HG03159 (cell line): ENCODE measurements at regions not wholly inside any gene's neighbourhood (a gene's known extent, or its start where the extent isn't known, plus 50 kb on each side); places are given as distances from the start of the nearest gene placed in this dataset.
A peak's percentile ranks its signal among the peaks of the same experiment; 100 is the strongest.

Experiments used
- ATAC-seq: cut with Tn5 transposase; IDR thresholded peaks from one replicate; pipeline ENCODE4 v1.9.1; 2021; ENCODE audit warnings: mild to moderate bottlenecking, moderate library complexity; ENCODE audit not compliant: unreplicated experiment

DNA sequence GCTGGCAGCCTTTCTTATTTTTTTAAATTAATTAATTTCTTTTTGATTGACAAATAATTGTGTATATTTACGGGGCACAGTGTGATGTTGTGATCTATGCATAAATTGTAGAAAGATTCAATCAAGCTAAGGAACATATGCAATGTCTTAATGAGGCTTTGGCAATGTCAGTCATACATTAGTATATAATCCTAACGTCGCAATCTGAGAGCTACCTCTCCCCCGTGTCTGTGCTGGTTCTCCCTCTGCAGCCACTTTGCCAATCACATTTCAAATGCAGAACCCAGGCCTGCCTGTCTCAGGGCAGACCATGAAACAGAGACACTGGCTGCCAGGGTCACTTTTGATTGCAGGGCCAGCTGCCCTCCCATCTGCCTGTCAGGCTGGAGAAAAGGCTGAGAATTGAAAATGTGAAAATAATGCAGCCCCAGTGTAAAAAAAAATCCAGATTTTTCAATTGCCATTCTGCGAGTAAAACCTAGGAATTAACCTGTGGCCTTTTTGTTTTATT, 56.3 kb downstream of the SLC24A2 start:
- no peak for ATAC-seq

DNA sequence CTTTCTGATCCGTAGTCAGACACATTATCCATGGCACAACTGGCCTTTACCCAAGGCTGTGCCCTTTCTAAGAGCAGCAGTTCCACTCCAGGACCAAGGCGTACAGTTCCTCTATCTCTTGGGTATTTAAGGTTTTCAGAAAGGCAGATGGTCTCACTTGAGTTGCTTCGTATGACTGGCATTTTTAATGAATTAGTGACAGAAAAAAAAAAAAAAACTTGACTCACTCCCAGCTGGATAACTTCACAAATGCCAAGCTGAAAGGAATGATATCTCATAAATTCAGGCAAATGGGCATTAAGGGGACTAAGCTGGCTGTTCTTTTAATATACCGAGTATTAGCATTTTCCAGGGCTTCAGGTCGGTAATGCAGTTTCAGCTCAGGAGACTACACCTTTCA, 60.7 kb downstream of the SLC24A2 start:
- no peak for ATAC-seq

DNA sequence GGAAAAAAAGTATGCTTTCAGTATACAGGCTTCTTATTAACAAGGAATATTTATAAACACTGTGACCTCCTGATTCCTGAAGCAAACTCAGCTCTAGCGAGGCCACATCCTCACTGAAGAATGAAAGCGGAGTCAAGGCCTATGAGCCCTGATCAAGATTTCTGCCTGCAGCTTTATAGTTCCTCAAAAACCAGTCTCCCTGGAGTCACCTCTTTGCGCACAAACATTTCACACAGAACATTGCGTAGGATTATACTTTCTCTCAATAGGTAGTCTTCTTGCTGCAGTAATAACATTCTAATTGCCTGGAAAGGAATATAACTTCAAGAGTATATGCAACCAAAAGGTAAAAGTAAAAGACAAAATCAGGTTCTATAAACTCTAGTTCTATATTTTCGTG, 62.9 kb downstream of the SLC24A2 start:
- ATAC-seq, result no peak

DNA sequence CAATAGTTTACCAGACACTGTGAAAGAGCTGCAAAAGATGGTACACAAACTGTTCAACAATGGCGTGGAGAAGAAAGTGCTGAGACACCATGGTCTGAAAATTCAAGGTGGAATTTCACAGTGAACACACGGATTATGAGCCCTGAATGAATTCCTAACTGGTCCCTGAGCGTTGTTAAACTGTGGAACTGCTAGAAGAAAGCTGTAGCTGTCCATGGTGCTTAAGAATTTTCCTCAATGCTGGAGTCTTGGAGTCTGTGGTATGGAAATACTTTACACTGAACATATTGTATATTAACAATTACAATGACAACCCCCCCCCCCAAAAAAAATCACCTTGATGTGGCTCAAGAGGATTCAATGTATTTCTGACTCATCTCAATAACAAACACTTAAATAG, 68.5 kb downstream of the SLC24A2 start:
- no peak for ATAC-seq

DNA sequence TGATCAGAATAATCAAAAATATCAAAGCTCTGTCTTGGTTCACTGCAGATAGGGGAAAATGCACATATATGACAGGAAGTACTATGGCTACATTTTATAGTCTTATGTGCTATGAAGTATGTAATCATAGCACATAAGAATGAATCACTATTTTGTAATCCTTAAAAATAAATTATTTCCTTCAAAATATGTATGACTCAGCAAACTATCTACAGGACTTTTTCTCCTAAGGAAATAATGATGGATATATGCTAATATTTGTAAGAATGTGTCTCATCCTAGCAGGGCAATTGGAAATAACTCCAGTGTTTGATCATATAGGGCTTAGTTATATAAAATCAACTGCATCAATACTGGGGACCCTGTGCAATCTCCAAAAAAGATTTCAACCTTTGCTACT, 85.1 kb downstream of the SLC24A2 start:
- ATAC-seq, result no peak

DNA sequence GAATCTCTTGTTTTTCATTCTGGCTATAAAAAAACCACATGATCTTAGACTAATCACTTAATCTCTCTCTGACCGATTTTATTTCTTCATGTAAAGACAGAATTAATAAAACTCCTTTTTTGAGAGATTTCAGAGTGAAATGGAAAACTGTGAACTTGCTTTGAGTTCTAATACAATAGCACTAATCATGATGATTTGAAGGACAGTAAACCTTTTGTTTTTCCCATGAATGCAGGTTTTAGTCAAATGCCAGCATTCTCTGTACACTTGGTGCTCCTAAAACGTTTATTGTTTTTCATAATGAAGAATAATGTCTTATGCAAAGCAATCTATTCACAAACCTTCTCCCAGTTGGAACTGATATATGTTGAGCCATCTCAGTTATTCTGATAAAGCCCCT, 86.8 kb downstream of the SLC24A2 start:
- no peak for ATAC-seq

DNA sequence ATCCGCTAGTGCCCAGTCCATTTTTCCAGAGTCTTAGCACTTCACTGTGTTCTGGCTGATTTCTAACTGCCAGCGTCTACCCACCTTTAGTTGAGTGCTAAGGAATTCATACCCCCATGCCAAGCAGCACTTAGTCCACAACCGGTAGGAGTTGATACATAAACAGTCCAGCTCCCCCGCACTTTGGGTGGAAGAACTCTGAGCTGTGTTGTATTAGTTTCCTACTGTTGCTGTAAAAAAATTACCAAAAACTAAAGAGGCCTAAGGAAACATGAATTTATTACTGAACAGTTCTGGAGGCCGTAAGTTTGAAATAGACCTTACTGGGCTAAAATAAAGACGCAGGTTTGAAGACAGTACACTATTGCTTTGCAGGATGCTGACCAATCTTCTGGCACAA, 87.6 kb downstream of the SLC24A2 start:
- ATAC-seq, result no peak

DNA sequence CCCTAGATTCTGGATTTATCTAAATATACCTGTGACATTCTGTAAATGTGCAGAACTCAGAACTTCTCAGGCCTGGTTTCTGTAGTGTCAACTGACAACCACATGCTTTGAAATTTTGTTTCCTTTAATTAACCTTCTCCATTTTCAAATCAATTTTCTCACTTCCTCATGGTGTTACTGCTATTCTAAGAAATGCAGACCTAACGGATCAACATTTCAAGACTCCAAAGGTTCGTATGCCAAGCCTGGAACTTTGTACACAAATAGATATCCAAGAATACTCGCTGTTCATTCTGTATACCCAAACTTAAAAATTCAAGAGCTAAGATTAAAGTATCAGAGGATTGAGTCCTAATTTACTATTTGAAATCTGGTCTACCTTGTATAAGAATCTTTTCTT, 88.1 kb downstream of the SLC24A2 start:
- ATAC-seq, result no peak

DNA sequence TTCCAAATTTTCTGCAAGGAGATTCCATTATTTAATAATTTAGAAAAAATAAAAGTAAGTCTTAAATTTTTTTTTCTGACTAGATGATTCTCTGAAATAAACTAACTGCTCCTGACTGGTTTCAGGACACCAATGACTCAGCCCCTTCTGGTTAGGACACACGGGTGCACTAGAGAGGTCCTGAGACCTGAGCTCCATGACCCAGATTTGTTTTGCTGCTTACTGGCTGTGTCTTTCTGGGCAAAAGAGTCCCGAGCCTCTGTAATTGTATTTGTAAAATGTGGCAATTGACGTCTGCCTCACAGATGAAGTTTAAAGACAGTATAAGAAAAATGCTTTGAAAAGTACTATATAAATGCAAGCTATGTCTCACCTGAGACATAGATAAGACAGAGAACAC, 89.1 kb downstream of the SLC24A2 start:
- no peak for ATAC-seq

DNA sequence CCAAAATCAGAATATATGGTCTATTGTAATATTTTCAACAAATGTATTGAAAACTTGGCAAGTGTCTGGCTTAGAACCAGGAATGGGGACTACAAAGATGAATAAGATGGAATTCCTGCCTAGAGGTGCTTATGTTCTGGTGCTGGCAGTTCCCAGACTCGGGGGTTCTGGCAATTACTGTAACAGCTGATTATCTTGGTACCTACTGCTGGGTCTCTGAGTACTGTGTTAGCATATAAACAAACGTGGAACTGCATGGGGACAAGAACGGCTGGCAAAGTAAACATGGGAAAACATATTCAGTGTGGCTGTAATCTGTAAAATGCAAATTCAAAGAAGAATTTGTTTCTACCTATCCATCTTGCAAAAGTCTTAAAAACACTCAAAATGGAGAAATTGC, 89.9 kb downstream of the SLC24A2 start:
- ATAC-seq, result no peak

DNA sequence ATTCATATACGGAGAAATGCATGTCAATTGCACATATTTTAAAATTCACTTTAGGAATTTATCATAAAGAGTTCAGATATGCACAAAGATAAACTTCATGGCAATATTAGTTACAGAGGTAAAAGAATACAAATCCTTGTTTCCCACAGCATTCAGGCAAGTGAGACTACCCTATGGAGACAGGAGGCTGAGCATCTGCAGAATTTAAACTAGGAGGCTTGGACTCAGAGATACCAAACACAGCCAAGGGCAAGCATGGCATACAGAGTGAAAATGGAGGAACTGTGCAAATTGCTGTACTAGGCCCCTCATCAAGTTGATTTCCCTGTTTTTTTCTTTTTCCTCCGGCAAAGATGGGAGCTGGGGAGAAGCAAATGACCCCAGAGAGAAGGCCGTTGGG, 94.2 kb downstream of the SLC24A2 start:
- no peak for ATAC-seq

DNA sequence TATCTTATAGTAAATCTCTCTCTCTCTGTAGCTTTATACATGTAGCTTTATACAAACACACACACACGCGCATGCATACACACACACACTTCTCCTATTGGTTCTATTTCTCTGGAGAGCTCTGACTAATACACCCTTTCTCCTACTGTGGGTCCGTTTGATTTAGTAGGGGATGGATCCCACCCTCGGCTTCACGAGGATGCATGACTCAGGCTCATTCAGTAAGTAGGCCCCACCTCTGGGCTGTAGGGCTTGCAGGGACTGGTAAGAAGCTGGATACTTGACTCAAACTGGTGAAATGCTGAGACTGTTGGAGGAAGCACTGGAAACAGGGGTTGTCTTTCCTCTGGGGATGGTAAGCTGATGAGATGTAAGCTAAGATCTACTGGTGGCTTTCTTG, 98.7 kb downstream of the SLC24A2 start:
- ATAC-seq, result no peak

DNA sequence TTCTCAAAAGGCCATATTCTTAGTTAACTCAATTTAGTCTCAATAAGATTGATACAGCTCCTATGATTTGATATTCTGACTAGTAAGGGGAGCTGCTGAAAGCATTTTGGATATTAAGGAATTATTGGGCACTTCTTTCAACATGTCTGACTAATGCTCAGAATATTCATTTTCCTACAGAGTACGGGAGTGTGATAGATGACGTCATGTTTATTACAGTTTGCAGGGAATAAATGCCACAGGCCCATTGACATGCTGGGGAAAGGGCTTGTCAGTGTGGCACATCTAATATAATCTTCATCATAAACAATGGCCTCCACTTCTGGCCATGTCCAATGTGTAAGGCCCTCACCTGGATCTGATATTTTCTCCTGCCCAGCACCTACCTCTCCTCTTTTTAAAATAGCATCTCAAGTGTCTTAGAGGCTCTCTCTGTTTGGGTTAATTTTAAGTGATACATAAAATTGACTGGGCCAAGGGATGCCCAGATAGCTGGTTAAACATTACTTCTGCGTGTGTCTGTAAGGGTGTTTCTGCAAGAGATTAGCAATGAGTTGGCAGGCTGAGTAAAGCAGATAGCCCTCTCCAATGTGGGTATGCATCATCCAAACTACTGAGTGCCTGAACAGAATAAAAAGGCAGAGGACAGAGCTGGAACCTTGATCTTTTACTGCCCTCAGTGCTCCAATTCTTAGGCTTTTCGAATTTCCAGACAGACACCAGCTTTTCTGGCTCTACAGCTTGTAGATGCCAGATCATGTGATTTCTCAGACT, 99.3 kb downstream of the SLC24A2 start:
- no peak for ATAC-seq

DNA sequence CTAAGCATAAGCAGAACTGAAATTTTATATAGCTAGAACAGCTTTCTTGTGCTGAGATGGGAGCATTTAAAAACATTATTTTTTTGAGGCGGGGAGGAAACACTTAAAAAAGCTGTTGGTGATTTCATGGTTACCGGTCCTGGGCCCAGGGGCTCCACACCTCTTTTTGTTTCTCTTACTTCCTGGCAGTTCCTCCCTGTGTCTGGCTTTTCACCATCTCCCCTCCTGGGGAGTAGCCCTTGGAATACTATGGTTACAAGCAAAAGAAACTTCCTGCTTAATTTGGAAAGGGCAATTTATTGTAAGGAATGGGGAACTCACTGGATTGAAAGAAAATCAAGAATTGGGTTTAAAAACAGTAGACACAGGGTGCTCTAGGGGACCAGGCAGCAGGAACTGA, 105.1 kb downstream of the SLC24A2 start:
- no peak for ATAC-seq

DNA sequence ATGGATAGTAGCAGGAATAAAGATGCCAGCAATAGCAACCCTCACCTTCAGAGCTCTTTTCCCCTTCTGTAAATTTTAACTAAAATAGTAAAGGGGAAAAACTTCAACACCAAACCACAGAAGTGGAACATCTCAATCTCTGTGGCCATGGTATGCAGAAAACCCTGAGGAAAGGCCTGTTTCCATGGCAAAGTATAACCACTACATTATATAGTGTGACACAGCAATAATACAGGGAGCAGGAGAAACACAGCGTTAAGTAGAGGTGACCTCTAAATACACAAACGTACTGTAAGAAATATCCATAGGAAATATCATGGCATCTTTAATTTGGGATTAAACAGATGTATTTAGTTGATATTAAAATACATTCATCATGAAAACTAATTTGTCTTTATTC, 106.4 kb downstream of the SLC24A2 start:
- no peak for ATAC-seq

DNA sequence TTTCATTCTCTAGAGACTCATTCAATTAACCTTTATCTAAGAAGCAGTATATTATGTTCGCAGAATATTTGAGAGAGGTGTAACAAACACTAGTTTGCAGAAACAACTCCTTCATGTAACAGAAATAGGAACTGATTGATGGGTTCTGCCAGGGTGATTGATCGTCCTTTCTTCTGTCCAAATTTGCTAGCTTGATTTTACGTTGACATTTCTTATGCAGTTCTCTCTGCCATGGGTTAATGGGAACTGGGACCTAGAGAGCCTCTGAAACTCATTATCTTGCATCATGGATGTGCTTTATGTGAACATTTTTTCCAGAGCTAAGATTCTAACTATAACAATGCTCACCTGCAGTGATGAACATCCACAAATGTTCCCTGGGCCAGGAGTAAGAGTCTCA, 107.0 kb downstream of the SLC24A2 start:
- ATAC-seq, result no peak

DNA sequence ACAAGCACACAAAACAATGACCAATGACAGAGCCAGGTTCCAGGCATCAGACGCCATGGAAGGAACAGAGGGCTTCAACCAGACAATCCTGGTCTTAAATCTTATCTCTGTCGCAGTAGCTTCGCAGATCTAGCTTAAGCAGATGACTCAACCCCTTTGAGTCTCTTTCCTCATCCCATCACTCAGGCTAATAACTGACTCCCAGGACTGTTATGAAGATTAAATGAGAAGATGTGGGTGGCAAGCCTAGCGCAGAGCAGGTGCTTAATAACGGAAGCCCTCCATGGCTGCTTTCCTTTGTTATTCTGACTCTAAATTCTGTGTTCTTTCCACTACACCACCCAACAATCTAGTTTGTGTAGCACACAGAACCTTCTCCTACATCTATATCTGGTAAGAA, 110.9 kb downstream of the SLC24A2 start:
- no peak for ATAC-seq

DNA sequence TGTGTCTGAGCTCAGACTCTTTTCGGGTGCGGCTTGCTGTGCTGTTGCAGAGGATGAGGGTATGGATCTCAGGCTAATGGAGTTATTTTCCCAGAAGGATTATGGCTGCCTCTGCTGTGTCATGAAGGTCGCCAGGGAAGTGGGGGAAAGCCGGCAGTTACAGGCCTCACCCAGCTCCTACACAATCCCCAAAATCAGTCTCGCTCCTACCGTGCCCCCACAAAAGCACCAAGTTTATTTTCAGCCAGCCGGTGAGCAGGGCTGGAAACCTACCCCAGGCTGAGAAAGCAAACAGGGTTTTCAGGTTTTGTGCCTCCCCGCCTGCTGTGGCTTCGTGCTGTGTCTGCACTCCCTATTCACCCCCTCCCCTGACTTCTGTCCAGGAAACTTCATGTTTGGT, 113.3 kb downstream of the SLC24A2 start:
- no peak for ATAC-seq

DNA sequence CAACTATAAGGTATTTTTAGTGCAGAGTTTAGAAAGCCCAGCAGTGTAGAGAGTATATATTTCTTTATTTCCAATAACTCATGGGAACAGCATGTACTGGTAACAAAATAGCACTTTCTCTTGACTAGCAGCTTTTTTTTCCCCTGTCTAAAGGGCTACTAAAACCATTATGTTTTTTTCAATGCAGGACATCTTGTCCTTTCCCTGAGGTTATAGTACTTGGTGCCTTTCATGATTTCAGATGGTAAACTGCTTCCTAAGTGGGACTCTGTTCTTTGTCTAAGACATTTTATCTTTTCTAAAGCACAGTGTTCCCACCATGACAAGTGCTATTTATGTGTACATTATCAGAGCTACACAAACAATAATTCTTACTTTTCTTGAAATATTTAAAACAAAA, 122.3 kb downstream of the SLC24A2 start:
- ATAC-seq, result no peak

DNA sequence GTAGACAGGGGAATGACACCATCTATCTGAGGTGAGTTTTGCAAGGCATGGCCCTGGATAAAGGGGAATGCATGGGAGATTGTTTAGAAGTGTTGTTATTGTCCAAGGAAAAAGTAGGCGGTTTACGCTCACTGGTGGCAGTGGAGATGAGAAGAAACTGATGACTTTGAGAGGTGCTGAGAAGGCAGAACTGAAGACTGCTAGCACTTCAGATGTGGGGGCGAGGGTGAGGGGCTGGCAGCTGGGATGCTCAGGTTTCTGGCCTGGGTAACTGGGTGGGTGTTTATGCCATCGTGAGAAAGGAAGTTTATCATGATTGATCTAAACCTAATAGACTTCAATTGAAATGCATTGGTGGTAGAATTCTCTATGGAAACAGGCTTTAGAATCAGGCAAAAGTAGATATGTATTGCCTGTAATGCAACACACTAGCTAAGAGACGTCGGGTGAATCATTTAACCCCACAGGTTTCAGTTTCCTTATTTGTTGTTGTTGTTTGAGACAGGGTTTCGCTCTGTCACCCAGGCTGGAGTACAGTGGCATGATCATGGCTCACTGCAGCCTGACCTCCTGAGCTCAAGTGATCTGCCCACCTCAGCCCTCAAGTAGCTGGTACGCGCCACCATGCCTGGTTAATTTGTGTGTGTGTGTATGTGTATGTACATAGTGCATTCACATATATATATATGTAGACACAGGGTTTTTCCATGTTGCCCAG, 123.5 kb downstream of the SLC24A2 start:
- peak; percentile 99 for ATAC-seq

DNA sequence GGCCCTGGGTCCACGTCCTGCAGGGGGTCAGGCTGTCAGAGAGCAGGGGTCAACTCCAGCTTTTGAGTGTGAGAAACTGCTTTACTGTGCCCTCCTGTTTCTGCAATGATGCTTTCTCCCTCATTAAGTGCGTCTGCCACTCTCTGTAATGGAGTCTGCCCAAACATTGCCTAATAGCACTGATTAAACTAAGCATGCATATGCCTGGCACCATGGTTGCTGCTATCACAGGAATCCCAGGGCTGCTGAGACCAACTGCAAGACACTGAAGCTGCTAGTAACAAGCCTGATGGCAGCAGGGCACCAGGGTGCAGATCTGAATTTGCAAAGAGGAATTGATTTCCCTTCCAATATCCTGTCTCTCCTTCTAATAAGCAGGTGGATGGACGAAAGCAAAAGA, 125.3 kb downstream of the SLC24A2 start:
- ATAC-seq, result no peak

DNA sequence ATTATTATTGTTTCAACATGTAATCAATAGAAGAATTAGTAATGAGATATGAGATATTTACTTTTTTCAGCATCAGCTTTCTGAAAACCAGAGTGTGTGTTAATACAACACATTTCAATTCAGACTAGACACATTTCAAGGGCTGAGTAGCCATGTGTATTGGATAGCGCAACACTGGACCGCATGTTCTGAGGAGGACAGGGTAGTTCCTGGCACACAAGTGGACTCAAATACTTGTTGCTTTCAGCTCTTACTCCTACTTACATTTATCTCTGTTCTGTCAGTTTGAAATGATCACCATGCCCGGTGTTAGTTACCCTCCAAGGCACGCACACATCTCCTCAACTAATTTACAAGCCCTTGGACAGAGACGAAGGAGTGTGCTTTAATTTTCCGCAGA, 126.6 kb downstream of the SLC24A2 start:
- ATAC-seq, result no peak
